ENCODE measurements at regions not wholly inside any gene's neighbourhood (a gene's known extent, or its start where the extent isn't known, plus 50 kb on each side); places are given as distances from the start of the nearest gene placed in this dataset.

- Histone ChIP-seq H4K5ac (ENCODE audit: low read depth, low read length) (no peak overlapping the region), H3K9me1 (ENCODE audit: insufficient read depth, low read length) (no peaks in the 10 kb centered on the region), H4K8ac (ENCODE audit: low read depth in 2 of 2, low read length in 2 of 2) (no peak overlapping the region), H3K9me3 (ENCODE audit: control insufficient read depth, insufficient read depth, low read length) (no peaks in the 10 kb centered on the region), H3K27me3 (ENCODE audit: control insufficient read depth, insufficient read depth, low read length) (no peaks in the 10 kb centered on the region), H3K18ac (ENCODE audit: low read depth, low read length) (no peak overlapping the region), H2AFZ (replicated peaks; ENCODE audit: low read length, poor library complexity) (no peak overlapping the region), H2AK9ac (replicated peaks; ENCODE audit: low read depth, low read length, poor library complexity) (no peak overlapping the region), H4K91ac (ENCODE audit: insufficient read depth, low read depth, low read length) (no peak overlapping the region), H3K4me2 (ENCODE audit: low read depth, low read length) (no peak overlapping the region), H3K36me3 (ENCODE audit: control insufficient read depth, insufficient read depth, low read length) (no peaks in the 10 kb centered on the region), H3K23ac (ENCODE audit: low read depth, low read length) (no peak overlapping the region), H3K14ac (replicated peaks; ENCODE audit: low read depth, low read length) (no peak overlapping the region), H2BK120ac (ENCODE audit: low read depth, low read length) (no peak overlapping the region), H3K4me3 (ENCODE audit: insufficient read depth, low read depth, low read length) (no peak overlapping the region), H3K4ac (ENCODE audit: low read depth, low read length) (no peak overlapping the region), H2BK5ac (ENCODE audit: low read depth, low read length, poor library complexity, severe bottlenecking) (no peak overlapping the region), H4K20me1 (ENCODE audit: insufficient read depth, low read length) (no peaks in the 10 kb centered on the region), H2BK20ac (ENCODE audit: low read depth, low read length) (no peak overlapping the region), H3K4me1 (ENCODE audit: control insufficient read depth, insufficient read depth, low read length) (peaks cover 5% of the 10 kb centered on the region; the same call in 1 of the 2 replicates), H3K9ac (ENCODE audit: low read depth, low read length) (no peak overlapping the region), H3K27ac (ENCODE audit: insufficient read depth, low read length) (no peak overlapping the region), H2BK15ac (ENCODE audit: low read depth, low read length) (no peak overlapping the region), H3K56ac (ENCODE audit: extremely low read depth, insufficient read depth, low read length) (no peak overlapping the region), H2AK5ac (ENCODE audit: low read depth, low read length) (no peak overlapping the region), H3K79me1 (ENCODE audit: low read depth in 1 of 2, low read length in 2 of 2) (no peaks in the 10 kb centered on the region)
- dilution Hi-C loops (cut with HindIII; ENCODE audit: low sequenced_read_pairs, unreplicated experiment) (no loop called here), intact Hi-C loops (cut with micrococcal nuclease) (no loop called here), in situ Hi-C loops (cut with MboI; ENCODE audit: low sequenced_read_pairs) (no loop called here)
- WGBS, 2 experiments (ENCODE audit: extremely low coverage in 2 of 2, insufficient read length in 1 of 2) = 80% methylated on average over 1 of the region's 3 CpGs; no CpG with 5 or more reads in 1 of the 2 experiments
- no peak for TF ChIP-seq NFE2L2 (IDR thresholded peaks at IDR 0.05; ENCODE audit: low read depth, low read length)
- TF ChIP-seq CHD1 (IDR thresholded peaks at IDR 0.05; ENCODE audit: low read depth, low read length) = no peak
- TF ChIP-seq BHLHE40 (IDR thresholded peaks at IDR 0.05; ENCODE audit: low read depth, low read length) = no peak
- no peak for TF ChIP-seq CEBPB (IDR thresholded peaks at IDR 0.05; ENCODE audit: low read depth, low read length)
- TF ChIP-seq POLR2A (IDR thresholded peaks at IDR 0.05; ENCODE audit: low read depth, low read length) = no peak
- TF ChIP-seq ELK1 (IDR thresholded peaks at IDR 0.05; ENCODE audit: borderline replicate concordance, low read depth, low read length) = no peak
- no peak for TF ChIP-seq MXI1 (IDR thresholded peaks at IDR 0.05; ENCODE audit: borderline replicate concordance, low read depth, low read length)
- TF ChIP-seq RCOR1 (IDR thresholded peaks at IDR 0.05; ENCODE audit: insufficient replicate concordance, low read length) = no peak
- no peak for TF ChIP-seq RFX5 (IDR thresholded peaks at IDR 0.05; ENCODE audit: low read depth, low read length)
- TF ChIP-seq FOS (IDR thresholded peaks at IDR 0.05; ENCODE audit: low read depth, low read length) = no peak
- TF ChIP-seq USF2 (IDR thresholded peaks at IDR 0.05; ENCODE audit: low read depth, low read length) = no peak
- no peak for TF ChIP-seq RAD21 (IDR thresholded peaks at IDR 0.05; ENCODE audit: low read length)
- TF ChIP-seq CTCF (conservative IDR thresholded peaks at IDR 0.05; ENCODE audit: low read depth, low read length) = no peak
- no peak for TF ChIP-seq MAZ (IDR thresholded peaks at IDR 0.05; ENCODE audit: borderline replicate concordance, low read depth, low read length)
- no peak for TF ChIP-seq MAFK (IDR thresholded peaks at IDR 0.05; ENCODE audit: low read depth, low read length)
- no peak for TF ChIP-seq SMC3 (IDR thresholded peaks at IDR 0.05; ENCODE audit: low read depth, low read length)
- POLR2A ChIA-PET (ENCODE audit: unreplicated experiment) = no interaction called here
- CTCF ChIA-PET = no interaction called here
- no TSS peak for BruUV-seq (replicated peaks)
- no peak for ATAC-seq (ENCODE audit: low read depth)
- DNase-seq = no peak
Measured at GRCh38 chr10:35942057-35942456, 300.0 kb upstream of the FZD8 start.

All from IMR-90 (cell line).